GM23338 (cell line): ENCODE measurements at regions not wholly inside any gene's neighbourhood (a gene's known extent, or its start where the extent isn't known, plus 50 kb on each side); places are given as distances from the start of the nearest gene placed in this dataset.

Source experiments
- ATAC-seq: fragments of 200-7000 bp; cut with Tn5 transposase; 3 replicates; pipeline ENCODE4 v1.9.1; 2020
- DNase-seq: peaks from one replicate; pipeline ENCODE4 v3.0.0-alpha.2; 2015; ENCODE audit warnings: low spot score
- H2AFZ ChIP-seq: fragments of 200-600 bp; sonication (generic); 2 replicates; pipeline ENCODE4 v1.8.0; 2016; ENCODE audit warnings: antibody characterized with exemption, mild to moderate bottlenecking, moderate library complexity
- H3F3A ChIP-seq: fragments of 200-600 bp; sonication (generic); replicated peaks from 2 replicates; pipeline ENCODE4 v1.8.0; 2017; ENCODE audit warnings: antibody characterized with exemption, mixed run types, low read depth
- H3K27ac ChIP-seq: fragments of 200-600 bp; sonication (generic); 2 replicates; pipeline ENCODE4 v1.6.1; 2016; ENCODE audit warnings: low read depth
- H3K27me3 ChIP-seq: fragments of 200-600 bp; sonication (generic); 2 replicates; pipeline ENCODE4 v1.8.0; 2016; ENCODE audit warnings: mild to moderate bottlenecking, mixed run types, moderate library complexity; ENCODE audit not compliant: insufficient read depth
- H3K36me3 ChIP-seq: fragments of 200-600 bp; sonication (generic); 2 replicates; pipeline ENCODE4 v1.8.0; 2016; ENCODE audit warnings: mild to moderate bottlenecking; ENCODE audit not compliant: insufficient read depth
- H3K4me1 ChIP-seq: fragments of 200-600 bp; sonication (generic); 2 replicates; pipeline ENCODE4 v1.8.0; 2016; ENCODE audit warnings: mild to moderate bottlenecking, moderate library complexity; ENCODE audit not compliant: insufficient read depth
- H3K4me2 ChIP-seq: fragments of 200-600 bp; sonication (generic); 2 replicates; pipeline ENCODE4 v1.7.1; 2017; ENCODE audit warnings: mixed run types
- H3K4me3 ChIP-seq: fragments of 200-600 bp; sonication (generic); 2 replicates; pipeline ENCODE4 v1.6.1; 2016; ENCODE audit warnings: mixed run types
- H3K79me2 ChIP-seq: fragments of 200-600 bp; sonication (generic); replicated peaks from 2 replicates; pipeline ENCODE4 v1.8.0; 2017; ENCODE audit warnings: mild to moderate bottlenecking; ENCODE audit not compliant: insufficient read depth
- H3K9me2 ChIP-seq: fragments of 200-600 bp; sonication (generic); 2 replicates; pipeline ENCODE4 v1.8.0; 2017; ENCODE audit not compliant: insufficient read depth
- H4K20me1 ChIP-seq: fragments of 200-600 bp; sonication (generic); replicated peaks from 2 replicates; pipeline ENCODE4 v1.8.0; 2017; ENCODE audit warnings: mild to moderate bottlenecking; ENCODE audit not compliant: insufficient read depth
- H3K27ac Mint-ChIP-seq: 2 replicates; pipeline ENCODE4 v1.8.0; 2020; ENCODE audit warnings: inconsistent platforms, mild to moderate bottlenecking, moderate library complexity, mixed read lengths
- H3K27me3 Mint-ChIP-seq: 3 replicates; pipeline ENCODE4 v1.8.0; 2022; ENCODE audit warnings: low read depth, mild to moderate bottlenecking, moderate library complexity, mixed read lengths, inconsistent platforms; ENCODE audit not compliant: insufficient read depth, poor library complexity
- H3K36me3 Mint-ChIP-seq: 3 replicates; pipeline ENCODE4 v1.8.0; 2021; ENCODE audit warnings: low read depth, mild to moderate bottlenecking, inconsistent platforms, moderate library complexity, mixed read lengths
- H3K4me1 Mint-ChIP-seq: 3 replicates; pipeline ENCODE4 v1.8.0; 2020; ENCODE audit warnings: mild to moderate bottlenecking, inconsistent platforms, mixed read lengths
- H3K4me3 Mint-ChIP-seq: 3 replicates; pipeline ENCODE4 v1.8.0; 2021; ENCODE audit warnings: moderate library complexity, mild to moderate bottlenecking, inconsistent platforms, mixed read lengths
- H3K9me3 Mint-ChIP-seq: 3 replicates; pipeline ENCODE4 v1.8.0; 2020; ENCODE audit warnings: moderate library complexity, mild to moderate bottlenecking, inconsistent platforms, mixed read lengths
- CREB1 ChIP-seq: fragments of 250-450 bp; sonication (Bioruptor Pico); IDR thresholded peaks from 2 replicates; pipeline ENCODE4 v1.5.0; 2020; ENCODE audit warnings: low read depth, mild to moderate bottlenecking, moderate library complexity
- CTCF ChIP-seq, 2 experiments: fragments of 200-600 bp in 1 of 2; sonication (generic) in 1 of 2; conservative IDR thresholded peaks; 2 replicates each; pipeline versions ENCODE4 v1.5.1 to v1.6.1; 2016 to 2017; ENCODE audit warnings: antibody characterized with exemption in 2 of 2, low read depth in 2 of 2, mild to moderate bottlenecking in 2 of 2, moderate library complexity in 1 of 2
- ETS1 ChIP-seq: IDR thresholded peaks from 2 replicates; pipeline ENCODE4 v1.6.1; 2016; ENCODE audit warnings: antibody characterized with exemption
- EZH2 ChIP-seq: fragments of 200-600 bp; sonication (generic); IDR thresholded peaks from one replicate; pipeline ENCODE4 v1.8.0; 2017; ENCODE audit warnings: antibody characterized with exemption, mild to moderate bottlenecking, low read depth; ENCODE audit not compliant: unreplicated experiment
- EZH2phosphoT487 ChIP-seq: fragments of 200-600 bp; sonication (generic); IDR thresholded peaks from one replicate; pipeline ENCODE4 v1.8.1; 2018; ENCODE audit warnings: antibody characterized with exemption; ENCODE audit not compliant: unreplicated experiment
- JUNB ChIP-seq: IDR thresholded peaks from one replicate; pipeline ENCODE4 v1.6.1; 2016; ENCODE audit warnings: antibody characterized with exemption; ENCODE audit not compliant: unreplicated experiment
- NANOG ChIP-seq: IDR thresholded peaks from 2 replicates; pipeline ENCODE4 v1.6.1; 2016; ENCODE audit warnings: antibody characterized with exemption, borderline replicate concordance
- POLR2AphosphoS5 ChIP-seq: IDR thresholded peaks from 2 replicates; pipeline ENCODE4 v1.6.1; 2016; ENCODE audit warnings: antibody characterized with exemption, low read depth
- REST ChIP-seq: IDR thresholded peaks from one replicate; pipeline ENCODE4 v1.6.1; 2018; ENCODE audit warnings: antibody characterized with exemption; ENCODE audit not compliant: unreplicated experiment
- STAT1 ChIP-seq: IDR thresholded peaks from one replicate; pipeline ENCODE4 v1.6.1; 2016; ENCODE audit warnings: antibody characterized with exemption; ENCODE audit not compliant: unreplicated experiment
- ZNF114 ChIP-seq: fragments of 250-450 bp; sonication (Bioruptor Pico); IDR thresholded peaks from 2 replicates; pipeline ENCODE4 v1.5.0; 2020; ENCODE audit warnings: mild to moderate bottlenecking, moderate library complexity
- ZNF331 ChIP-seq: fragments of 250-450 bp; sonication (Bioruptor Pico); IDR thresholded peaks from 2 replicates; pipeline ENCODE4 v1.5.0; 2020; ENCODE audit warnings: low read depth, mild to moderate bottlenecking, moderate library complexity
- TF ChIP-seq, protein P1 (sequence below): fragments of 250-450 bp; sonication (Bioruptor Pico); IDR thresholded peaks from 2 replicates; pipeline ENCODE4 v1.5.0; 2020; ENCODE audit warnings: mild to moderate bottlenecking, moderate library complexity

DNA sequence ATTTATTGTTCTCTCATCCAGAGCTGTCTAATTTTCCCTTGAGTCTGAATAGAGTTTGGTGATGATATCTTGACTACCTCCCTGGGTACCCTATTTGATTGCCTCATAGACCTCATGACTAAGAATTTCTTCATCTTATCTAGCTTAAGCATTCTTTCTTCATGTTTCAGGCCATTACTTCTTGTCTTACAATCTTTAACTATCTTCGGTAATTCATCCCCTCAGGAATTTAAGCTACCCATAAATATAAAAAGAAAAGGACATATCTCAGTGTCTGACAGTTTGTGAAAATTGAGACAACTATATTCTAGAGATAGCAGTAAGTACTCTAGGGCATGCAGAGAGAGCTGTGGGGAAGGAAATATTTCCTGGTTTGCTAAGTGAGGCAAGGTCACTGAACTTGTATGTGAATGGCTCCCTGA, 466.1 kb upstream of the GRID2 start:
- Histone ChIP-seq H3F3A (no peaks in the 10 kb centered on the region), H4K20me1 (no peaks in the 10 kb centered on the region), H3K4me1 (no peaks in the 10 kb centered on the region), H3K4me2 (no peak overlapping the region), H3K9me2 (peaks cover 4% of the 10 kb centered on the region; the same call in 1 of the 2 replicates), H3K27ac (no peak overlapping the region), H3K27me3 (no peaks in the 10 kb centered on the region), H3K4me3 (no peak overlapping the region), H3K36me3 (no peaks in the 10 kb centered on the region), H2AFZ (no peak overlapping the region), H3K79me2 (no peaks in the 10 kb centered on the region)
- peaks cover 12% of the 10 kb centered on the region for H3K9me3 Mint-ChIP-seq
- H3K4me1 Mint-ChIP-seq, result no peaks in the 10 kb centered on the region
- H3K36me3 Mint-ChIP-seq, result peaks cover 15% of the 10 kb centered on the region; the same call in 2 of the 3 replicates
- H3K27ac Mint-ChIP-seq, result no peak overlapping the region
- H3K27me3 Mint-ChIP-seq, result no peaks in the 10 kb centered on the region
- no peak overlapping the region for H3K4me3 Mint-ChIP-seq
- no peak for ATAC-seq
- TF ChIP-seq CREB1 (CRISPR knock-in tag) (no peak), POLR2AphosphoS5 (no peak), ETS1 (no peak), ZNF114 (CRISPR knock-in tag) (no peak), STAT1 (no peak), JUNB (no peak), CTCF (conservative IDR thresholded peaks at IDR 0.05; ENCODE audit: low read depth in 2 of 2) (no peak), REST (no peak), EZH2phosphoT487 (no peak), NANOG (no peak), ZNF331 (CRISPR knock-in tag) (no peak), EZH2 (no peak)
- TF ChIP-seq, protein P1, sequence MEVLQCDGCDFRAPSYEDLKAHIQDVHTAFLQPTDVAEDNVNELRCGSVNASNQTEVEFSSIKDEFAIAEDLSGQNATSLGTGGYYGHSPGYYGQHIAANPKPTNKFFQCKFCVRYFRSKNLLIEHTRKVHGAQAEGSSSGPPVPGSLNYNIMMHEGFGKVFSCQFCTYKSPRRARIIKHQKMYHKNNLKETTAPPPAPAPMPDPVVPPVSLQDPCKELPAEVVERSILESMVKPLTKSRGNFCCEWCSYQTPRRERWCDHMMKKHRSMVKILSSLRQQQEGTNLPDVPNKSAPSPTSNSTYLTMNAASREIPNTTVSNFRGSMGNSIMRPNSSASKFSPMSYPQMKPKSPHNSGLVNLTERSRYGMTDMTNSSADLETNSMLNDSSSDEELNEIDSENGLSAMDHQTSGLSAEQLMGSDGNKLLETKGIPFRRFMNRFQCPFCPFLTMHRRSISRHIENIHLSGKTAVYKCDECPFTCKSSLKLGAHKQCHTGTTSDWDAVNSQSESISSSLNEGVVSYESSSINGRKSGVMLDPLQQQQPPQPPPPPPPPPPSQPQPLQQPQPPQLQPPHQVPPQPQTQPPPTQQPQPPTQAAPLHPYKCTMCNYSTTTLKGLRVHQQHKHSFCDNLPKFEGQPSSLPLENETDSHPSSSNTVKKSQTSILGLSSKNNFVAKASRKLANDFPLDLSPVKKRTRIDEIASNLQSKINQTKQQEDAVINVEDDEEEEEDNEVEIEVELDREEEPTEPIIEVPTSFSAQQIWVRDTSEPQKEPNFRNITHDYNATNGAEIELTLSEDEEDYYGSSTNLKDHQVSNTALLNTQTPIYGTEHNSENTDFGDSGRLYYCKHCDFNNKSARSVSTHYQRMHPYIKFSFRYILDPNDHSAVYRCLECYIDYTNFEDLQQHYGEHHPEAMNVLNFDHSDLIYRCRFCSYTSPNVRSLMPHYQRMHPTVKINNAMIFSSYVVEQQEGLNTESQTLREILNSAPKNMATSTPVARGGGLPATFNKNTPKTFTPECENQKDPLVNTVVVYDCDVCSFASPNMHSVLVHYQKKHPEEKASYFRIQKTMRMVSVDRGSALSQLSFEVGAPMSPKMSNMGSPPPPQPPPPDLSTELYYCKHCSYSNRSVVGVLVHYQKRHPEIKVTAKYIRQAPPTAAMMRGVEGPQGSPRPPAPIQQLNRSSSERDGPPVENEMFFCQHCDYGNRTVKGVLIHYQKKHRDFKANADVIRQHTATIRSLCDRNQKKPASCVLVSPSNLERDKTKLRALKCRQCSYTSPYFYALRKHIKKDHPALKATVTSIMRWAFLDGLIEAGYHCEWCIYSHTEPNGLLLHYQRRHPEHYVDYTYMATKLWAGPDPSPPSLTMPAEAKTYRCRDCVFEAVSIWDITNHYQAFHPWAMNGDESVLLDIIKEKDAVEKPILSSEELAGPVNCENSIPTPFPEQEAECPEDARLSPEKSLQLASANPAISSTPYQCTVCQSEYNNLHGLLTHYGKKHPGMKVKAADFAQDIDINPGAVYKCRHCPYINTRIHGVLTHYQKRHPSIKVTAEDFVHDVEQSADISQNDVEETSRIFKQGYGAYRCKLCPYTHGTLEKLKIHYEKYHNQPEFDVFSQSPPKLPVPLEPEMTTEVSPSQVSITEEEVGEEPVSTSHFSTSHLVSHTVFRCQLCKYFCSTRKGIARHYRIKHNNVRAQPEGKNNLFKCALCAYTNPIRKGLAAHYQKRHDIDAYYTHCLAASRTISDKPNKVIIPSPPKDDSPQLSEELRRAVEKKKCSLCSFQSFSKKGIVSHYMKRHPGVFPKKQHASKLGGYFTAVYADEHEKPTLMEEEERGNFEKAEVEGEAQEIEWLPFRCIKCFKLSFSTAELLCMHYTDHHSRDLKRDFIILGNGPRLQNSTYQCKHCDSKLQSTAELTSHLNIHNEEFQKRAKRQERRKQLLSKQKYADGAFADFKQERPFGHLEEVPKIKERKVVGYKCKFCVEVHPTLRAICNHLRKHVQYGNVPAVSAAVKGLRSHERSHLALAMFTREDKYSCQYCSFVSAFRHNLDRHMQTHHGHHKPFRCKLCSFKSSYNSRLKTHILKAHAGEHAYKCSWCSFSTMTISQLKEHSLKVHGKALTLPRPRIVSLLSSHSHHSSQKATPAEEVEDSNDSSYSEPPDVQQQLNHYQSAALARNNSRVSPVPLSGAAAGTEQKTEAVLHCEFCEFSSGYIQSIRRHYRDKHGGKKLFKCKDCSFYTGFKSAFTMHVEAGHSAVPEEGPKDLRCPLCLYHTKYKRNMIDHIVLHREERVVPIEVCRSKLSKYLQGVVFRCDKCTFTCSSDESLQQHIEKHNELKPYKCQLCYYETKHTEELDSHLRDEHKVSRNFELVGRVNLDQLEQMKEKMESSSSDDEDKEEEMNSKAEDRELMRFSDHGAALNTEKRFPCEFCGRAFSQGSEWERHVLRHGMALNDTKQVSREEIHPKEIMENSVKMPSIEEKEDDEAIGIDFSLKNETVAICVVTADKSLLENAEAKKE (CRISPR knock-in tag), result no peak
- DNase-seq, result no peak
